Left cardiac atrium (tissue), 4 donors: ENCODE measurements at regions not wholly inside any gene's neighbourhood (a gene's known extent, or its start where the extent isn't known, plus 50 kb on each side); places are given as distances from the start of the nearest gene placed in this dataset.
A peak's percentile ranks its signal among the peaks of the same experiment; 100 is the strongest.

Experiments used
- ATAC-seq, 2 donors: fragments of 200-7000 bp; cut with Tn5 transposase; one replicate each; pipeline ENCODE4 v1.9.1; 2020; ENCODE audit warnings: mild to moderate bottlenecking in 2 of 2, moderate library complexity in 2 of 2
- DNase-seq: peaks from one replicate; pipeline ENCODE4 v3.0.0-alpha.2; 2020
- intact Hi-C, 2 donors: fragments of 100-400 bp; cut with DNase I; formaldehyde crosslinking; loops; one replicate each; pipeline versions ENCODE4 v1.14.1 to v1.15.1; 2022 to 2023
- donor health status: DM: no; HTN: yes; CAD: no.
- donor health status: DM: no; HTN: yes; CAD: no; lungs with severe emphysema.
- donor health status: DM: yes; HTN: yes; CAD: no.
- donor health status: Dilated cardiomyopathy.

GRCh38 chr6:3517350-3517749 is 60.5 kb upstream of the SLC22A23 start:
- DNase-seq (no peak), ATAC-seq (peak in 1 of 2 donors; percentile 50)
- intact Hi-C loops: no loop called here

DNA sequence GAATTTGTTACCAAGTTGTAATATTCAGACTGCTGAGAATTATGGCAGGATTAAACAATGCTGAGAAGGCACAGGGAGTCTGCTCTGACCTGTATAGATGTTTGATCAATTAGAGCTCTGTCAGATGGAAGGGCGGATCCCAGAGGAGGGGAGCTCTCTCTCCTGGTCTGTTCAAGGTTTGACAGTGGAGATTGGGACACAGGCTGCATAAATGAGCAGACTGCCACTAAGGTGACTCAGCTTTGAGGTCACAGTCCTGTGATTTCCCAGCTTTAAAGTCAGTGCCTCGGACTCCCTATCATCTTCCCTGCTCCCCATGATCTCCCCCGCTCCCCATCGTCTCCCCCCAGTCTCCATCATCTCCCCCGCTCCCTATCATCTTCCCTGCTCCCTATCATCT is 59.2 kb upstream of the SLC22A23 start:
- intact Hi-C loops: no loop called here
- DNase-seq (no peak), ATAC-seq (no peak)

DNA sequence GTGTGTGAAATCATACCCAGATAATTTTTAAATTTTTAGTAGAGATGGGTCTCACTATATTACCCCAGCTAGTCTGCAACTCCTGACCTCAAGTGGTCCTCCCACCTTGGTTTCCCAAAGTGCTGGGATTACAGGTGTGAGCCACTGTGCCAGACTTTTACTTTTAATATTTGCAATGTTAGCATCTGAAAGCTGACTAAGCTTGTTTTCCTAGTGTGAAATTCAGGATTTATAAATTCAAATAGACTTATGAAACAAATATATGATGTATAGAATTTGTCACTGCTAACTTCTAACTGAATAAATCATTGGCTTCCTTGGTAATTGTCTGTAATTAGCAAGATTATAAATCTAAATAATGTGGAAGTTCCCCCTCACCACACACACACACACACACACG is 58.8 kb upstream of the SLC22A23 start:
- DNase-seq (no peak), ATAC-seq (no peak)
- intact Hi-C loops: no loop called here

- intact Hi-C loops: no loop called here
These were observed 56.6 kb upstream of the SLC22A23 start for GRCh38 chr6:3513416-3513815.

GRCh38 chr6:3512832-3513231 is 56.0 kb upstream of the SLC22A23 start:
- intact Hi-C loops: no loop called here
- no peak for ATAC-seq
- no peak for DNase-seq

More at GRCh38 chr6:3513416-3513815, 56.6 kb upstream of the SLC22A23 start:
- DNase-seq: no peak
- no peak for ATAC-seq

DNA sequence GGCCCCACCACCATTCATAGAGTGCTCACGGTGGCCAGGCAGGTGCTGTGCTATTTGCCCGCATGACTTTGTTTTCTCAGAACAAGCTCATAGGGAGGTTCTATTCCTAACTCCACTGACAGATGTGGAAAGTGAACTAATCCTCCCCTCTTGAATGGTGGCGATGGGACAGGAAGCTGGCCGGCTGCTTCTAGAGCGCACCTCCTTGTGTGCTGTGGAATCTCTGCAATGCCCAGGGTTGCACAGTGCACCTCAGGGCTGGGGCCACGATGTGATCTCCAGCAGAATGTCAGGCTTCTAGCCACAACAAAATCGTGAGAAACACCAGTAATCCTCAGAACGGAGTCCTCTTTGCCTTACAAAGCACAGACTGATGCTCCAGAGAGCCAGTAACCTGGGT is 53.8 kb upstream of the SLC22A23 start:
- ATAC-seq (no peak), DNase-seq (no peak)
- intact Hi-C loops: no loop called here

DNA sequence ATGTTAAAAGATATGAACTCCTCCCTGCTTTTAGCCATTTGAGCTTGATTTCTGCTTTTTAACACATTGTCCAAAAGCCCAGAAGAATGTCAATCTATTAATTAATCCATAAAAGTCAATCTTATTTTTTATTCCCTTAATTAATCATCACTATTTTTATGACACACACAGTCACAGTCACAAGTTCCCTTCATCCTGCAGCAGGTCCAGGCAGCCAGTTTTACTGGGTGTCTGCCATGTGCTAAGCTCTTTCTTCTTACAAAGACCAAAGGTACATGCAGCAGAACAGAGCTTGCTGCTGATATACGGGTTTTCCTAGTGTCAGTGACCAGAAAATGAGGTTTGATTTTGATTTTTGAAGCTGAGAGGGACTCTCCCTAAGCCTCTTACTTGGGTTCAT is 53.3 kb upstream of the SLC22A23 start:
- ATAC-seq (no peak), DNase-seq (no peak)
- intact Hi-C loops: no loop called here

GRCh38 chr6:3509336-3509735 is 52.5 kb upstream of the SLC22A23 start:
- ATAC-seq (no peak), DNase-seq (no peak)
- intact Hi-C loops: no loop called here

GRCh38 chr6:3506751-3507383 is 50.0 kb upstream of the SLC22A23 start:
- intact Hi-C loops: no loop called here
- DNase-seq: no peak
- ATAC-seq: peak in 1 of 2 donors; percentile 30
